NCI-H345 treated with DMSO at 0.1 percent for 48 hours (cell line): ENCODE measurements at regions not wholly inside any gene's neighbourhood (a gene's known extent, or its start where the extent isn't known, plus 50 kb on each side); places are given as distances from the start of the nearest gene placed in this dataset.
"Not testable (repeated sequence)": the region's sequence is repeated elsewhere in the genome, so short reads cannot be mapped to it uniquely, and the experiment has no call there.

Experiments
- DNase-seq: peaks from one replicate; lab custom pipeline; 2025; ENCODE audit not compliant: unreplicated experiment; lab: John Stamatoyannopoulos, UW

- DNase-seq: no peak
Observed at GRCh38 chr15:100720406-100720967, 118.1 kb downstream of the ASB7 start.

- DNase-seq: no peak
Observed at GRCh38 chr15:100721758-100722550, 119.6 kb downstream of the ASB7 start.

GRCh38 chr15:100722551-100723314, 120.3 kb downstream of the ASB7 start:
- no peak for DNase-seq

- DNase-seq: no peak
Observed at GRCh38 chr15:100723315-100723801, 121.0 kb downstream of the ASB7 start.

GRCh38 chr15:100725121-100726069, 123.0 kb downstream of the ASB7 start:
- no peak for DNase-seq

- DNase-seq: no peak
Observed at GRCh38 chr15:100726070-100726420, 123.7 kb downstream of the ASB7 start.

- DNase-seq: no peak
Observed at GRCh38 chr15:100726421-100727190, 124.2 kb downstream of the ASB7 start.

GRCh38 chr15:100727291-100727851, 125.0 kb downstream of the ASB7 start:
- DNase-seq: no peak

- DNase-seq: no peak
Observed at GRCh38 chr15:100728371-100729201, 126.2 kb downstream of the ASB7 start.

GRCh38 chr15:100729461-100729860, 127.1 kb downstream of the ASB7 start:
- DNase-seq: no peak

- DNase-seq: no peak
Observed at GRCh38 chr15:100730129-100730528, 127.7 kb downstream of the ASB7 start.

- DNase-seq: no peak
Observed at GRCh38 chr15:100730655-100731266, 128.4 kb downstream of the ASB7 start.

- DNase-seq: no peak
Observed at GRCh38 chr15:100731267-100732152, 129.1 kb downstream of the ASB7 start.

- DNase-seq: no peak
Observed at GRCh38 chr15:100732211-100733055, 130.0 kb downstream of the ASB7 start.

GRCh38 chr15:100733101-100733842, 130.9 kb downstream of the ASB7 start:
- DNase-seq: no peak

- DNase-seq: not testable (repeated sequence)
Observed at GRCh38 chr15:100733843-100734185, 131.4 kb downstream of the ASB7 start.
